Muscle of leg (tissue), 3 donors: ENCODE measurements at regions not wholly inside any gene's neighbourhood (a gene's known extent, or its start where the extent isn't known, plus 50 kb on each side); places are given as distances from the start of the nearest gene placed in this dataset.

Source experiments
- DNase-seq: peaks from one replicate; pipeline ENCODE4 v3.0.0; 2013
- H3K27ac ChIP-seq: one replicate; pipeline ENCODE4 v1.5.1; 2013; ENCODE audit warnings: mild to moderate bottlenecking, low read length, control low read depth
- H3K27me3 ChIP-seq: one replicate; pipeline ENCODE4 v1.6.1; 2013; ENCODE audit warnings: low read length; ENCODE audit not compliant: control insufficient read depth, insufficient read depth
- H3K36me3 ChIP-seq: one replicate; pipeline ENCODE4 v1.6.1; 2013; ENCODE audit warnings: low read length; ENCODE audit not compliant: control insufficient read depth, insufficient read depth
- H3K4me1 ChIP-seq: one replicate; pipeline ENCODE4 v1.6.1; 2013; ENCODE audit warnings: low read length; ENCODE audit not compliant: control insufficient read depth, insufficient read depth
- H3K4me3 ChIP-seq: one replicate; pipeline ENCODE4 v1.5.1; 2013; ENCODE audit warnings: low read length, control low read depth
- H3K9me3 ChIP-seq: replicated peaks from 2 replicates; pipeline ENCODE4 v1.6.1; 2013; ENCODE audit warnings: low read depth, low read length; ENCODE audit not compliant: control insufficient read depth
- WGBS: methylation state at CpG from one replicate; pipeline ENCODE4 v1.1.5; 2013; ENCODE audit warnings: missing lambda C conversion rate; ENCODE audit not compliant: insufficient coverage; 5-methylcytosine and 5-hydroxymethylcytosine counted together

GRCh38 chr11:81888391-81888790, 845.3 kb downstream of the FAM181B start:
- WGBS = no CpG with 5 or more reads among the region's 1 CpG
- DNase-seq = no peak
- H3K27me3 ChIP-seq = no peaks in the 10 kb centered on the region
- no peaks in the 10 kb centered on the region for H3K9me3 ChIP-seq
- H3K36me3 ChIP-seq = no peaks in the 10 kb centered on the region
- no peak overlapping the region for H3K4me3 ChIP-seq
- H3K4me1 ChIP-seq = no peaks in the 10 kb centered on the region
- no peak overlapping the region for H3K27ac ChIP-seq

GRCh38 chr11:81887671-81888070, 846.0 kb downstream of the FAM181B start:
- no peaks in the 10 kb centered on the region for H3K4me1 ChIP-seq
- no peak overlapping the region for H3K4me3 ChIP-seq
- no peaks in the 10 kb centered on the region for H3K36me3 ChIP-seq
- H3K27me3 ChIP-seq = no peaks in the 10 kb centered on the region
- H3K9me3 ChIP-seq = no peaks in the 10 kb centered on the region
- no CpG with 5 or more reads among the region's 1 CpG for WGBS
- DNase-seq = no peak
- no peak overlapping the region for H3K27ac ChIP-seq

GRCh38 chr11:81886406-81887075, 847.1 kb downstream of the FAM181B start:
- DNase-seq = no peak
- WGBS = no CpG with 5 or more reads among the region's 2 CpGs

GRCh38 chr11:81874635-81875034, 859.0 kb downstream of the FAM181B start:
- WGBS = no CpG with 5 or more reads among the region's 2 CpGs
- H3K4me3 ChIP-seq = no peak overlapping the region

More at GRCh38 chr11:81886406-81887075, 847.1 kb downstream of the FAM181B start:
- Histone ChIP-seq H3K36me3 (no peaks in the 10 kb centered on the region), H3K4me3 (no peak overlapping the region), H3K27me3 (no peaks in the 10 kb centered on the region), H3K9me3 (no peaks in the 10 kb centered on the region), H3K4me1 (no peaks in the 10 kb centered on the region), H3K27ac (no peak overlapping the region)

GRCh38 chr11:81870815-81871214, 862.8 kb downstream of the FAM181B start:
- H3K36me3 ChIP-seq = no peaks in the 10 kb centered on the region
- H3K27ac ChIP-seq = no peak overlapping the region
- H3K27me3 ChIP-seq = no peaks in the 10 kb centered on the region
- no peak for DNase-seq
- no peak overlapping the region for H3K4me3 ChIP-seq
- H3K4me1 ChIP-seq = no peaks in the 10 kb centered on the region
- WGBS = no CpG with 5 or more reads among the region's 2 CpGs
- H3K9me3 ChIP-seq = no peaks in the 10 kb centered on the region

More at GRCh38 chr11:81874635-81875034, 859.0 kb downstream of the FAM181B start:
- DNase-seq = no peak
- Histone ChIP-seq H3K36me3 (no peaks in the 10 kb centered on the region), H3K9me3 (no peaks in the 10 kb centered on the region), H3K4me1 (no peaks in the 10 kb centered on the region), H3K27me3 (no peaks in the 10 kb centered on the region), H3K27ac (no peak overlapping the region)

- WGBS = no CpG with 5 or more reads among the region's 3 CpGs
- H3K27ac ChIP-seq = no peak overlapping the region
- no peaks in the 10 kb centered on the region for H3K4me1 ChIP-seq
- DNase-seq = no peak
- H3K27me3 ChIP-seq = no peaks in the 10 kb centered on the region
- no peak overlapping the region for H3K4me3 ChIP-seq
- H3K36me3 ChIP-seq = no peaks in the 10 kb centered on the region
- no peaks in the 10 kb centered on the region for H3K9me3 ChIP-seq
These were observed 863.6 kb downstream of the FAM181B start for GRCh38 chr11:81870066-81870412.

GRCh38 chr11:81869351-81870065, 864.2 kb downstream of the FAM181B start:
- Histone ChIP-seq H3K4me3 (no peak overlapping the region), H3K27ac (no peak overlapping the region), H3K4me1 (no peaks in the 10 kb centered on the region), H3K36me3 (no peaks in the 10 kb centered on the region), H3K9me3 (no peaks in the 10 kb centered on the region), H3K27me3 (no peaks in the 10 kb centered on the region)
- DNase-seq = no peak
- WGBS = 100% methylated on average over 1 of the region's 1 CpG

- DNase-seq = no peak
- H3K9me3 ChIP-seq = no peaks in the 10 kb centered on the region
- no peaks in the 10 kb centered on the region for H3K4me1 ChIP-seq
- no peak overlapping the region for H3K4me3 ChIP-seq
- H3K27ac ChIP-seq = no peak overlapping the region
- no peaks in the 10 kb centered on the region for H3K36me3 ChIP-seq
- H3K27me3 ChIP-seq = no peaks in the 10 kb centered on the region
- no CpG with 5 or more reads among the region's 2 CpGs for WGBS
These were observed 866.8 kb downstream of the FAM181B start for GRCh38 chr11:81866896-81867295.

- H3K27me3 ChIP-seq = no peaks in the 10 kb centered on the region
- no peak overlapping the region for H3K4me3 ChIP-seq
- H3K4me1 ChIP-seq = no peaks in the 10 kb centered on the region
- no peaks in the 10 kb centered on the region for H3K9me3 ChIP-seq
- DNase-seq = no peak
- 20% methylated on average over 1 of the region's 4 CpGs for WGBS
- no peaks in the 10 kb centered on the region for H3K36me3 ChIP-seq
- H3K27ac ChIP-seq = no peak overlapping the region
These were observed 876.3 kb downstream of the FAM181B start for GRCh38 chr11:81857386-81857785.

- WGBS = no CpG with 5 or more reads among the region's 1 CpG
These were observed 879.9 kb downstream of the FAM181B start for GRCh38 chr11:81853791-81854190.

More at GRCh38 chr11:81853791-81854190, 879.9 kb downstream of the FAM181B start:
- no peaks in the 10 kb centered on the region for H3K27me3 ChIP-seq
- H3K36me3 ChIP-seq = no peaks in the 10 kb centered on the region
- H3K4me1 ChIP-seq = no peaks in the 10 kb centered on the region
- H3K9me3 ChIP-seq = no peaks in the 10 kb centered on the region
- H3K27ac ChIP-seq = no peak overlapping the region
- DNase-seq = no peak
- no peak overlapping the region for H3K4me3 ChIP-seq
